Prostate gland (tissue), 2 donors: ENCODE measurements at regions not wholly inside any gene's neighbourhood (a gene's known extent, or its start where the extent isn't known, plus 50 kb on each side); places are given as distances from the start of the nearest gene placed in this dataset.

Source experiments
- CTCF ChIP-seq, 4 experiments: fragments of 200-600 bp in 2 of 4; fragments of 450-650 bp in 2 of 4; sonication (generic) in 2 of 4; IDR thresholded peaks; 1 replicate in 3 of 4; 2 replicates in 1 of 4; pipeline ENCODE4 v1.5.1; 2016 to 2019; ENCODE audit warnings: antibody characterized with exemption in 4 of 4, mild to moderate bottlenecking in 2 of 4, moderate library complexity in 2 of 4
- POLR2A ChIP-seq: fragments of 450-650 bp; IDR thresholded peaks from one replicate; pipeline ENCODE4 v1.6.1; 2016; ENCODE audit warnings: antibody characterized with exemption, mild to moderate bottlenecking
- POLR2AphosphoS5 ChIP-seq: sonication (generic); formaldehyde crosslinking; IDR thresholded peaks from one replicate; pipeline ENCODE4 v1.6.1; 2017; ENCODE audit warnings: antibody characterized with exemption

GRCh38 chr2:58633613-58634365, 392.7 kb upstream of the FANCL start:
- TF ChIP-seq CTCF (IDR thresholded peaks at IDR 0.05) (no peak), POLR2A (no peak), POLR2AphosphoS5 (no peak)
